Activated CD4-positive, CD25-positive, alpha-beta regulatory T cell (primary cell): ENCODE measurements at regions not wholly inside any gene's neighbourhood (a gene's known extent, or its start where the extent isn't known, plus 50 kb on each side); places are given as distances from the start of the nearest gene placed in this dataset.
A peak's percentile ranks its signal among the peaks of the same experiment; 100 is the strongest.

ENCODE experiments used
- DNase-seq, 4 experiments: peaks; one replicate each; lab custom pipeline; 2025; lab: John Stamatoyannopoulos, UW

- no peak for DNase-seq
Observed at GRCh38 chr2:133839677-133840076, 271.4 kb upstream of the NCKAP5 start.

DNA sequence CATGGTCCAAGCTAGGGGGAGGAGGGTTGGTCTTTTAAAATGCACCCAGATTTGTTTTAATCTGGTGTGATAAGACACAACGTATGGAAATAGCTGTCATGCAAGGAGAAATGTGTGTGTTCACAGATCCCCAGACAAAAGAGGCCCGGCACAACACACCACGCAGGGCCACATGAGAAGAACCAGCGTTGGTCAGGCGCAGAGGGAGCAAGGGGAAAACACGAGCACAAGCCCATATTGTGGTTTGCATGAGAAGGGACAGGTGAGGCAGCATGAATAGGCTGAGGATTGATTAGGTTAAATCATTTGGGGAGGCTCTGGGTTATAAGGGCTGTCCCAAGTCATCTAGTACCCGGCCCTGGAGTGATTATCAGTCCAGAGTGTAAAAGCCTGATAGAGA lies 272.5 kb upstream of the NCKAP5 start:
- DNase-seq: no peak

GRCh38 chr2:133841900-133842299 lies 273.6 kb upstream of the NCKAP5 start:
- DNase-seq: no peak

DNA sequence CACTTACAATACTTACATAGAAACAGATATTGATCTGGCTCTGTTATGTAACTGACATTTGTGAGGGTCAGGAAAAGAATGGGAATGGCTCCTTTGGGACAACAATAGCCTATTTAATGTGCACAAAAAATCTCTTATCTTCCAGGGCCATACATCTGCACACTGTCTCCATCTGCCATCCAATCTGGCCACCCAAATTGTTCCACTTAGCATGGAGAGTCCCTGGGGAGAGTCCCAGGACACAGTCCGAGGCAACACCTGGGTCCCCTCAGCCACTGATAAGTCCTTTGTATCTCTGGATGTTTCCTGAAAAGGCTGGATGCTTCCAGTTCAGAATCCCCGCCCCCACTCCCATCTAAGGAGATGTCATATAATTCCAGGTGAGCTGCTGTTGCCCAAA lies 274.2 kb upstream of the NCKAP5 start:
- no peak for DNase-seq

GRCh38 chr2:133843091-133843490 lies 274.8 kb upstream of the NCKAP5 start:
- no peak for DNase-seq

DNA sequence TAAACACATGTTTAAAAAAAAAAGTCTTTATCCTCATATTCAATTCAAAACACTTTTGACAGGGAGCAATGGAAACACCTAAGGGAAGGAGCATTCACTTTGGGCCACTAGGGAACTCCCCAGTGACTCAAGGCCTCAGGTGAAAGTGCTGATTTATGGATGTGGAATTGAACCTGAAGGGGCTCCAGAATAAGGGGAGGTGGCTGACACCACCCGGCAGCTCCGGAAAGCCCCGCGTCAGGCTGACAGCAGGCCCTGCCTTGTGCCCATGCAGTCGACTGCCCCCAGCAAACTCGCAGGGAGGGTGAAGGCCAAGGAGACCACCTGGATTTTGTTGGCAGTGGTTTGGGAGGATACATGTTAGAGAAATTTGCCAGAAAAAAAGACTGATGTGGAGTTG lies 275.3 kb upstream of the NCKAP5 start:
- no peak for DNase-seq

DNA sequence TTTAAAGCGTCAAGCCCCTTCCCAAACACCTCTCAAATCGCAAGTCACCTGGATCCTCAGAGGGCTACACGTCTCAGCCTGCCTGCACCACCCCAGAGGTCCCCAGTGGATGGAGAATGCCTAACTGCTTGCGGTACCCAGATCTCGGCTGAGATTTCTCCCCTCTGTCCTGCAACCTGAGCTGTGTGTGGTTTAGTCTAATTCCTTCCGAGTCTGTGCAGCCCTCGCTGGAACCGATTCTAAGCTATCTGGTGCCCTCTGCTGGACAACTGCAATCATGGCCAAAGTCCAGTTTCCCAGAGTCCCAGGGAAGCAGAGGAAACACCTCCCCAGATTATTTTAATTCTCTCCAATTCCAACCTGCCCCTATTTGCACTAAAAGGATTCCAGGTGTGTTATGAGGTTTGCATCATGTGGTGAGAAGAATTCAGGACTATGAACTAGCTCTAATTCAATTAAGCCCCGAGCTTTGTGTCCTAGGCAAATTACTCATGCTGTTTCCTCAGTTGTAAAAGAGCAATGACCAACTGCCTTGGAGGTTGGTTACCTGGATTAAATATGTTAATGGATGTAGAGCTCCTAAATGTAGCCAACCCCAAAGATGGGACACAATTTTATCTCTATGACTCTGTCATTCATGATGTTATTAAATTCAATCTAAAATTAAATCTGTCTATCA lies 276.1 kb upstream of the NCKAP5 start:
- peak; percentile 7 to 25 (median 16) for DNase-seq

GRCh38 chr2:133846476-133846875 lies 278.2 kb upstream of the NCKAP5 start:
- DNase-seq: no peak

GRCh38 chr2:133847591-133847990 lies 279.3 kb upstream of the NCKAP5 start:
- DNase-seq: no peak

DNA sequence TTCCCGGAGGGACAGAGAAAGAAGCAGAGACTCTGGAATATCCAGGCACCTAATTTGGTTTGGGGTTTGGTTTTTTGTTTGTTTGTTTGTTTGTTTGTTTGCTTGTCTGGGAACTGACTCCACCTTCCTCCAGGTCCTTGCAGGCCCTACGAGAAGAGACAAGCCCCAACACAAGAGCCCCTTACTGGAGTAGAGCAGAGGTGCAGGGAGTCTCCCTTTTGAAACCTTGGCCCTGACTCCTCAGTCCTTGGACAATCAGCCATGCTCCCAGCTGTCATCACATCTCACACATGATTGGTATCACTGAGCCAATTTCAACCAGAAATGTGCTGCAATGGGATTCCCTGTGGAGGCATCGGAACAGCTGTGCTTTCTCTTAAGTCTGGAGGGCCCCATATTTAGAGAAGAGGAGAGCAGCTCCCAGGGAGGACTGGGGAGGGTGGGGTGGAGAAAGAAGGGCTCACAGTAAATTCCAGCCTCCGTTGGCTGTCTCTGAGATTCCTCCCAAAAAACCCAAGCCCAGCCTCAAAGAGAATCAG lies 279.9 kb upstream of the NCKAP5 start:
- no peak for DNase-seq

GRCh38 chr2:133849341-133849740 lies 281.1 kb upstream of the NCKAP5 start:
- no peak for DNase-seq

GRCh38 chr2:133854603-133855200 lies 286.4 kb upstream of the NCKAP5 start:
- DNase-seq: no peak

DNA sequence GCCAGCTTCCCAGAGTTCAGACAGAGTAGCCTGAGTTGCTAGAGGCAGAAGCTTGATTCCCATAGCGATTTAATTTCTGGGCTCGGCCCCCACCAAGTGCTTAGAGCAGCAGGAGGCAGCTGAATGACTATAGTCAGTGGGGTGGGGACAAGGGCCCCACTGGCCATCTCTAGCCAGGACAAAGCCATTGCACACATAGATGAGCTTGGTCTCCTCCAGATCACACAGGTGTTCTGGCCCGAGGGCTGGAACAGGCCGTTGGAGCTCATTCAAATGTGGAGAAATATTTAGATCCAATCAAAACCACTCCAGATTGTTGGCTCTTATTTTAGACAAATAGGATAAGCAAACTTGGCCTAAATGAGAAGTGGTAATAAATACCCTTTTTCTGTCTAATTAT lies 287.3 kb upstream of the NCKAP5 start:
- no peak for DNase-seq

GRCh38 chr2:133856678-133857077 lies 288.4 kb upstream of the NCKAP5 start:
- no peak for DNase-seq

DNA sequence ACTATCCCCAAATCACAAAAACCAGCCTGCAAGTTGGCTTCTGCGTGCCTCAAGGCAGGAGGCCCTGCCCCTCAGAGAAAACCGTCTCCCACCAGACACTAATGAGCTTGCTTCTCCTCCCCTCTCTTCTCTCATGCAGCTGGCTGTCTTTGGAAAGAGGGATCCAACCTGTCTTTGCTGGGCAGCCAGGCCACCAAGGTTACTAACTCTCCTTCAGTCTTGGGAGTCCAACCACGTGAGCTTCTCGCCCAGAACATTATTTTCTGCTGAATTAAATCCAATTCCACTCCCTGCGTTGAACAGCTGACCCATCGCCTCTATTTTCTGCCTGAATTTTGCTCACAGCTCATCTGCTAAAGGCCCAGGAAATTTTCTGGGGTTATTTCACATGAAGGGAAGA lies 291.3 kb upstream of the NCKAP5 start:
- no peak for DNase-seq

DNA sequence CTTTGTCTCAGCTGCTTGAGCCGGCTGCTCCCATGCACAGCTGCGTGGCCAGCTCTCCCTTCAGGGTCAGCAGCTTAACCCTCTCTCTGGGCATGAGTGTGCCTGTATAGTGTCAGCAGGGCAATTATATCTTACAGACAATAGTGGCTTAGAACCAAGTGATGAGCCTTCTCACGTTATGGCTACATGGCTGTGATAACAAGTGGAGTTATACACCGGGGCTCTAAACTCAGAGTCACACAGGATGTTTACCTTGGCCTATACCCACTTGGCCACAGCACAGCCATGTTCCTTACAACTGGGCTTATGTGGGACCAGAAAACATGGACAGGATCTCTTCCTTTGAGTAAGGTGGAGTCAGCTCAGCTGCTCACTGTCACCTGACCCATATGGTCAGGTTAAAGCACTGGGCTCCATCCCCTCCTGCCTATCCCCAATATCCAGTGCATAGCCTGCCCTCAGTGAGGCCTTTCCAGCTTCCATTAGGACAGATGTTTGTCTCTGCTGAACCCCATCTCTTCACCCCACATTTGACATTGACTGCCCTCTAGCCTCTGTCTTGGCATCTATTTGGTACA lies 294.2 kb upstream of the NCKAP5 start:
- no peak for DNase-seq

DNA sequence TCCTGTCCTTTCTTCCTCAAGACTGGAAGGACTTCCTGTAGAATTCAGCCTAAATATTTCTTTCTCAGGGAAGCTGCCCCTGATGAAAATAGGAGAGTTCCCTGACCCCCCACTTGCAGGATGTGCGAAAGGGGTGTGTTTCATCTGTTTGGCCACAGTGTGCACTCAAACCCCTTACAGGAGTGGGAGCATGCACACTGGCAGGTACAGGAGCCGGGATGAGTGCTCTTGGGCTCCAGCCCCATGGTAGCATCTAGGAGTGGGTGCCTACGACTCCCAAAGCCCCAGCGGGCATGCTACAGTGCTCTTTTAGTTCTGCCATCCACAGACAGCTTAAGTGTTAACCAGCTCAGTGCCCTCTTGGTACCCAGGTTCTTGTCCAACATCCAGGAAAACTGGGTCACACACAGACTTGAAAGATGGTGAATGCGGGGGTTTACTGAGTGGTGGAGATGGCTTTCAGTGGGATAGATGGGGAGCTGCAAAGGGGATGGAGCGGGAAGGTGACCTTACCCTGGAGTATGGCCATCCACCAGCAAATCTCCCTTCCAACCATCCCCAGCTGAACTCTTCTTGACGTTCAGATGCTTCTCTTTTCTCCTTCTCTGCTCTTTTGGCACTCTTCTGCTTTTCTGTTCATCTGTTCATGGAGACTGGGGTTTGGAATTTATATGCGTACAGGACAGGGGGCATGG lies 295.0 kb upstream of the NCKAP5 start:
- DNase-seq: no peak

DNA sequence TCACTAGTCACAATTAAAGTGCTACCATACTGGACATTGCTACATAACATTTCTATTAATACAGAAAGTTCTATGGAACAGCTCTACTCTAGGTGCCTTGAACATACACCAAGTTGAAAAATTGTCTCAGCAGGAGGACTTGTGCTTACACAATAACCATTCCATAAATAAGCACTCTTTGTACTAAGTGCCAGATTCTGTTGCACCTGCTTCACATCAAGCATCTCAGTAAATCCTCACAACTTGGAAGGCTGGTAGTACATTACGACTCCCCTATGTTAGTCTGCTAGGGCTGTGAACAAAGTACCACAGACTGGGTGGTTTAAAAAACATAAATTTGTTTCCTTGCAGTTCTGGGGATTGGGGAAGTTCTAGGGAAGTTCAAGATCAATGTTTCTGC lies 296.9 kb upstream of the NCKAP5 start:
- DNase-seq: no peak

DNA sequence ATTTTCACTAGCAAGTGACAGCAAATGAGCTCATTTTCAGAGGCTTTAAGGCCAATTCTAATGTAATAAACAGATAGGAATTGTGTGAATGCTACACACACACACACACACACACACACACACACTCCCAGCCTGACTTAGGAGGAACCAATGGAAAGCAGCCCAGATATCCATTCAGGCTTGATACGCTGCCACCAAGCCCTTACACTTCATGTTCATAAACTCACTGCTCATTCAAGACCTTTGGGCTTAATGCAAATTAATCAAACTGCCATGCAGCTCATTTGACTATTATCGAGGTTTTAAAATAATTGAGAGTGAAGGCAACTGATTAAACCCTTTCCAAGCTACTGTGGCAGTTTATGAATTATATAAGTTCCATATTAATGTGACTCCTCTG lies 298.9 kb upstream of the NCKAP5 start:
- DNase-seq: no peak

- no peak for DNase-seq
Observed at GRCh38 chr2:133871545-133872209, 303.4 kb upstream of the NCKAP5 start.

GRCh38 chr2:133878326-133878725 lies 310.1 kb upstream of the NCKAP5 start:
- no peak for DNase-seq

DNA sequence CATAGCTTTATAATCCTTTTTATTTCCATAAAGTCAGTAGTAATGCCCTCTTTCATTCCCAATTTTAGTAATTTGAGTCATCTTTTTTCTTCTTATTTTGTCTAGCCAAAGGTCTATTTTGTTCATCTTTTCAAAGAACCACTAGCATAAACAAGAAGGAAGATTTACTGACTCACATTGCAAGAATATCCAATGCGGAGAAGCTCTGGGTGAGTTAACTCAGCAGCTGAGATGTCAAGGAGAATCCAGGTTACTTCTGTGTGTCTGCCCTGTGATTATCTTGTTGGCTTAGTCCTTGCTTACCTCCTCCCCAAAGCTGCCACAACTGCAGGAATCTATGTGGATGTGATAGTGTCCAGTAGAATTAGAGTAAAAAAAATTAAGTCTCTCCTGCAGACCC lies 311.4 kb upstream of the NCKAP5 start:
- no peak for DNase-seq
